ENCODE measurements at regions not wholly inside any gene's neighbourhood (a gene's known extent, or its start where the extent isn't known, plus 50 kb on each side); places are given as distances from the start of the nearest gene placed in this dataset.

GRCh38 chr11:128375961-128376360 lies 211.4 kb downstream of the ETS1 start:
- TF ChIP-seq, protein P1, sequence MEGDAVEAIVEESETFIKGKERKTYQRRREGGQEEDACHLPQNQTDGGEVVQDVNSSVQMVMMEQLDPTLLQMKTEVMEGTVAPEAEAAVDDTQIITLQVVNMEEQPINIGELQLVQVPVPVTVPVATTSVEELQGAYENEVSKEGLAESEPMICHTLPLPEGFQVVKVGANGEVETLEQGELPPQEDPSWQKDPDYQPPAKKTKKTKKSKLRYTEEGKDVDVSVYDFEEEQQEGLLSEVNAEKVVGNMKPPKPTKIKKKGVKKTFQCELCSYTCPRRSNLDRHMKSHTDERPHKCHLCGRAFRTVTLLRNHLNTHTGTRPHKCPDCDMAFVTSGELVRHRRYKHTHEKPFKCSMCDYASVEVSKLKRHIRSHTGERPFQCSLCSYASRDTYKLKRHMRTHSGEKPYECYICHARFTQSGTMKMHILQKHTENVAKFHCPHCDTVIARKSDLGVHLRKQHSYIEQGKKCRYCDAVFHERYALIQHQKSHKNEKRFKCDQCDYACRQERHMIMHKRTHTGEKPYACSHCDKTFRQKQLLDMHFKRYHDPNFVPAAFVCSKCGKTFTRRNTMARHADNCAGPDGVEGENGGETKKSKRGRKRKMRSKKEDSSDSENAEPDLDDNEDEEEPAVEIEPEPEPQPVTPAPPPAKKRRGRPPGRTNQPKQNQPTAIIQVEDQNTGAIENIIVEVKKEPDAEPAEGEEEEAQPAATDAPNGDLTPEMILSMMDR (IDR thresholded peaks at IDR 0.05), result no peak
- no peaks in the 10 kb centered on the region for H3K4me1 ChIP-seq
- H3K9me3 ChIP-seq, result no peaks in the 10 kb centered on the region
- no peak overlapping the region for H3K27ac ChIP-seq
- no peak overlapping the region for H3K4me3 ChIP-seq
- H3K27me3 ChIP-seq, result no peaks in the 10 kb centered on the region
- no peaks in the 10 kb centered on the region for H3K36me3 ChIP-seq
- no peak for DNase-seq (ENCODE audit: low spot score)

DNA sequence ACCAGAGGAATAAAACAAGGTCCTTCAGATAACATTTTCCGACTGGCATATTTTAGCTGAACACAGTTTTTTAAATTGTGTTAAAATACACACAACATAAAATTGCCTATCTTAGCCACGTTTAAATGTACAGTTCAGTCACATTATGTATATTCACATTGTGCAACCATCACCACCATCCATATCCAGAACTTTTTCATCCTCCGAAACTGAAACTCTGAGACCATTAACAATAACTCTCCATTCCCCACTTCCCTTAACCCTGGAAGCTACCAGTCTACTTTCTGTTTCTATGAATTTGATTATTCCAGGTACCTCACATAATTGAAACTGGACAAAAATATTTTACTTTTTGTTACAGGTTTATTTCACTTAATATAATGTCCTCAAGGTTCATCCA lies 213.3 kb downstream of the ETS1 start:
- DNase-seq (ENCODE audit: low spot score), result no peak
- Histone ChIP-seq H3K4me1 (no peaks in the 10 kb centered on the region), H3K27ac (no peak overlapping the region), H3K36me3 (no peaks in the 10 kb centered on the region), H3K27me3 (no peaks in the 10 kb centered on the region), H3K9me3 (no peaks in the 10 kb centered on the region), H3K4me3 (no peak overlapping the region)
- TF ChIP-seq, protein P1 (IDR thresholded peaks at IDR 0.05), result no peak

- TF ChIP-seq, protein P1 (IDR thresholded peaks at IDR 0.05), result no peak
- Histone ChIP-seq H3K27me3 (no peaks in the 10 kb centered on the region), H3K4me3 (no peak overlapping the region), H3K27ac (no peak overlapping the region), H3K9me3 (no peaks in the 10 kb centered on the region), H3K36me3 (no peaks in the 10 kb centered on the region), H3K4me1 (no peaks in the 10 kb centered on the region)
- no peak for DNase-seq (ENCODE audit: low spot score)
These were observed 214.4 kb downstream of the ETS1 start for GRCh38 chr11:128372977-128373376.

- TF ChIP-seq, protein P1 (IDR thresholded peaks at IDR 0.05), result no peak
These were observed 219.8 kb downstream of the ETS1 start for GRCh38 chr11:128367573-128367972.

DNA sequence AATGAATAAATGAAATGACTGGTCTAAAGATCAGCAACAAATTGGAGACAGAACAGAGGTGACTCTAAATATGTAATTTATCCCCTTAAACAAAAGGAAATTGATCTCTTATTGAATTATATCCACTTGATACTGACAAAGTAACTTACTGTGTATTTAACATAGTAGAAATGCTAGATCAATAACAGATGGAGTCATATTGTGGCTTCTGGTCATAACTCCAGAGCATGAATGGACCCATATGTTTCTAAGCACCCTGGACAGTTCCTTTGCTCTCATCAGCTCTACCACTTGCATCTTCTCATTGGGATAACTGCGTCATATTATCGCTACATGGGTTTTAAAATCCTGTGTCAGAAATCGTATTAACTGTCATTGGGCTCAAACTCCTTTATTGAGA lies 222.3 kb downstream of the ETS1 start:
- no peaks in the 10 kb centered on the region for H3K4me1 ChIP-seq
- H3K27ac ChIP-seq, result no peak overlapping the region
- no peak for DNase-seq (ENCODE audit: low spot score)
- H3K4me3 ChIP-seq, result no peak overlapping the region
- no peaks in the 10 kb centered on the region for H3K27me3 ChIP-seq
- TF ChIP-seq, protein P1 (IDR thresholded peaks at IDR 0.05), result no peak
- no peaks in the 10 kb centered on the region for H3K36me3 ChIP-seq
- no peaks in the 10 kb centered on the region for H3K9me3 ChIP-seq

More at GRCh38 chr11:128367573-128367972, 219.8 kb downstream of the ETS1 start:
- H3K27me3 ChIP-seq, result no peaks in the 10 kb centered on the region
- no peak for DNase-seq (ENCODE audit: low spot score)
- H3K4me3 ChIP-seq, result no peak overlapping the region
- H3K36me3 ChIP-seq, result no peaks in the 10 kb centered on the region
- no peaks in the 10 kb centered on the region for H3K9me3 ChIP-seq
- H3K4me1 ChIP-seq, result no peaks in the 10 kb centered on the region
- H3K27ac ChIP-seq, result no peak overlapping the region

GRCh38 chr11:128361451-128362020 lies 225.8 kb downstream of the ETS1 start:
- TF ChIP-seq, protein P1 (IDR thresholded peaks at IDR 0.05), result no peak
- DNase-seq (ENCODE audit: low spot score), result no peak
- Histone ChIP-seq H3K4me1 (no peaks in the 10 kb centered on the region), H3K27ac (no peak overlapping the region), H3K36me3 (no peaks in the 10 kb centered on the region), H3K4me3 (no peak overlapping the region), H3K27me3 (no peaks in the 10 kb centered on the region), H3K9me3 (no peaks in the 10 kb centered on the region)

All from right atrium auricular region (tissue), 2 donors.